H1 (cell line): ENCODE measurements at regions not wholly inside any gene's neighbourhood (a gene's known extent, or its start where the extent isn't known, plus 50 kb on each side); places are given as distances from the start of the nearest gene placed in this dataset.

Experiments used
- CTCF ChIA-PET: fragments of 300-600 bp; sonication (Branson Sonifier 250); formaldehyde crosslinking; loops from one replicate; lab custom pipeline; 2021; ENCODE audit not compliant: partially characterized antibody; lab: Charles Lee
- POLR2A ChIA-PET: fragments of 300-600 bp; sonication (Branson Sonifier 250); formaldehyde crosslinking; loops from one replicate; lab custom pipeline; 2021; ENCODE audit warnings: inconsistent platforms; ENCODE audit not compliant: partially characterized antibody; lab: Charles Lee
- DNase-seq, 2 experiments: peaks; one replicate each; pipeline versions ENCODE4 v3.0.0 to v3.0.0-alpha.2; 2010 to 2022; ENCODE audit warnings: low spot score in 2 of 2, low read depth in 1 of 2, mixed read lengths in 1 of 2
- FAIRE-seq: peaks from 2 replicates; lab custom pipeline; 2011; peaks lifted over from hg19 to GRCh38; lab: Jason Lieb, UNC
- H2AFZ ChIP-seq: 2 replicates; pipeline ENCODE4 v1.8.1; 2012; ENCODE audit warnings: low read length, inconsistent platforms
- H2AK5ac ChIP-seq: 2 replicates; pipeline ENCODE4 v1.6.1; 2013; ENCODE audit warnings: low read depth, low read length
- H2BK120ac ChIP-seq: replicated peaks from 2 replicates; pipeline ENCODE3; 2013; ENCODE audit warnings: low read depth, low read length, inconsistent platforms
- H2BK12ac ChIP-seq: 2 replicates; pipeline ENCODE4 v1.6.1; 2013; ENCODE audit warnings: low read depth, low read length
- H2BK15ac ChIP-seq: 2 replicates; pipeline ENCODE4 v1.6.1; 2013; ENCODE audit warnings: low read length
- H2BK20ac ChIP-seq: 2 replicates; pipeline ENCODE4 v1.6.1; 2013; ENCODE audit warnings: low read length
- H2BK5ac ChIP-seq: 2 replicates; pipeline ENCODE4 v1.6.1; 2013; ENCODE audit warnings: low read depth, low read length
- H3K14ac ChIP-seq: 2 replicates; pipeline ENCODE4 v1.6.1; 2013; ENCODE audit warnings: inconsistent platforms; ENCODE audit not compliant: insufficient read length
- H3K18ac ChIP-seq: 2 replicates; pipeline ENCODE4 v1.6.1; 2013; ENCODE audit warnings: low read length; ENCODE audit errors: extremely low read depth
- H3K23ac ChIP-seq: 2 replicates; pipeline ENCODE4 v1.6.1; 2013; ENCODE audit warnings: inconsistent platforms; ENCODE audit not compliant: insufficient read length
- H3K23me2 ChIP-seq: 2 replicates; pipeline ENCODE4 v1.6.1; 2013; ENCODE audit warnings: low read depth, low read length
- H3K27ac ChIP-seq: 2 replicates; pipeline ENCODE4 v1.6.1; 2011; ENCODE audit warnings: low read depth, low read length, inconsistent platforms
- H3K27me3 ChIP-seq, 4 experiments: replicated peaks in 1 of 4; 1 replicate in 1 of 4; 2 replicates in 3 of 4; pipeline versions ENCODE4 v1.6.1 to v1.8.1; 2011 to 2013; ENCODE audit warnings: low read length in 3 of 4, mild to moderate bottlenecking in 3 of 4, inconsistent platforms in 2 of 4, mixed read lengths in 2 of 4, moderate library complexity in 1 of 4; ENCODE audit not compliant: control insufficient read depth in 3 of 4, insufficient read depth in 3 of 4; ENCODE audit errors: extremely low read depth in 1 of 4
- H3K36me3 ChIP-seq, 4 experiments: 2 replicates each; pipeline versions ENCODE4 v1.6.1 to v1.8.1; 2011 to 2013; ENCODE audit warnings: mild to moderate bottlenecking in 4 of 4, low read length in 3 of 4, moderate library complexity in 2 of 4, control low read depth in 1 of 4, inconsistent platforms in 1 of 4; ENCODE audit not compliant: insufficient read depth in 4 of 4, control insufficient read depth in 2 of 4
- H3K4ac ChIP-seq: replicated peaks from 2 replicates; pipeline ENCODE3; 2013; ENCODE audit warnings: low read length, low read depth, mixed read lengths, inconsistent platforms; ENCODE audit not compliant: insufficient read length
- H3K4me1 ChIP-seq, 4 experiments: replicated peaks in 1 of 4; 1 replicate in 1 of 4; 2 replicates in 3 of 4; pipeline versions ENCODE4 v1.6.1 to v1.8.1; 2011 to 2013; ENCODE audit warnings: low read length in 3 of 4, inconsistent platforms in 2 of 4, mixed read lengths in 1 of 4; ENCODE audit not compliant: insufficient read depth in 4 of 4, control insufficient read depth in 3 of 4
- H3K4me2 ChIP-seq, 2 experiments: 2 replicates each; pipeline versions ENCODE4 v1.6.1 to v1.8.1; 2011 to 2013; ENCODE audit warnings: low read depth in 2 of 2, low read length in 2 of 2, control low read depth in 1 of 2, inconsistent platforms in 1 of 2, mild to moderate bottlenecking in 1 of 2; ENCODE audit not compliant: insufficient read depth in 1 of 2
- H3K4me3 ChIP-seq, 4 experiments: fragments of 200-600, 300-600 bp in 1 of 4; sonication (generic), shearing (Covaris generic), sonication (Bioruptor Twin) in 1 of 4; 2 replicates each; pipeline versions ENCODE4 v1.5.1 to v1.8.1; 2011 to 2016; ENCODE audit warnings: low read length in 4 of 4, low read depth in 3 of 4, control low read depth in 2 of 4, inconsistent platforms in 2 of 4, mild to moderate bottlenecking in 2 of 4, mixed read lengths in 1 of 4, moderate library complexity in 1 of 4; ENCODE audit not compliant: insufficient read depth in 2 of 4; ENCODE audit errors: extremely low read depth in 1 of 4
- H3K56ac ChIP-seq: replicated peaks from 2 replicates; pipeline ENCODE3; 2013; ENCODE audit warnings: low read depth, mild to moderate bottlenecking, mixed read lengths, low read length, inconsistent platforms; ENCODE audit not compliant: insufficient read length
- H3K79me1 ChIP-seq: 2 replicates; pipeline ENCODE4 v1.6.1; 2013; ENCODE audit warnings: low read depth, low read length, control low read depth
- H3K79me2 ChIP-seq, 2 experiments: 2 replicates each; pipeline versions ENCODE4 v1.6.1 to v1.8.1; 2012 to 2013; ENCODE audit warnings: low read length in 2 of 2, mild to moderate bottlenecking in 2 of 2, inconsistent platforms in 1 of 2; ENCODE audit not compliant: insufficient read depth in 2 of 2, control insufficient read depth in 1 of 2
- H3K9ac ChIP-seq, 4 experiments: replicated peaks in 1 of 4; 1 replicate in 1 of 4; 2 replicates in 3 of 4; pipeline versions ENCODE4 v1.6.1 to v1.8.1; 2011 to 2013; ENCODE audit warnings: low read depth in 3 of 4, low read length in 3 of 4, control low read depth in 2 of 4, mild to moderate bottlenecking in 2 of 4, moderate library complexity in 2 of 4, inconsistent platforms in 1 of 4; ENCODE audit errors: extremely low read depth in 1 of 4
- H3K9me3 ChIP-seq, 2 experiments: 2 replicates each; pipeline versions ENCODE4 v1.6.1 to v1.8.1; 2012 to 2013; ENCODE audit warnings: mild to moderate bottlenecking in 2 of 2, moderate library complexity in 2 of 2, control low read depth in 1 of 2, inconsistent platforms in 1 of 2, low read depth in 1 of 2, low read length in 1 of 2, mixed read lengths in 1 of 2; ENCODE audit not compliant: insufficient read depth in 2 of 2
- H4K20me1 ChIP-seq, 2 experiments: replicated peaks in 1 of 2; 2 replicates each; pipeline versions ENCODE3 to v1.8.1; 2011 to 2013; ENCODE audit warnings: inconsistent platforms in 2 of 2, low read length in 2 of 2, mild to moderate bottlenecking in 1 of 2; ENCODE audit not compliant: insufficient read depth in 2 of 2, control insufficient read depth in 1 of 2
- H4K5ac ChIP-seq: 2 replicates; pipeline ENCODE4 v1.6.1; 2013; ENCODE audit warnings: low read length, low read depth, mixed read lengths, inconsistent platforms; ENCODE audit not compliant: insufficient read length
- H4K8ac ChIP-seq: 2 replicates; pipeline ENCODE4 v1.8.0; 2013; ENCODE audit warnings: mild to moderate bottlenecking, moderate library complexity, low read length, inconsistent platforms; ENCODE audit not compliant: insufficient read depth; ENCODE audit errors: extremely low read depth
- H4K91ac ChIP-seq: replicated peaks from 2 replicates; pipeline ENCODE3; 2013; ENCODE audit warnings: low read length, mixed read lengths, inconsistent platforms; ENCODE audit not compliant: insufficient read length
- BACH1 ChIP-seq: IDR thresholded peaks from 2 replicates; pipeline ENCODE4 v1.6.1; 2012; ENCODE audit warnings: low read length, improper control_type of control experiment
- CBX8 ChIP-seq: fragments of 300-800, 300-1000 bp; sonication (generic); IDR thresholded peaks from 2 replicates; pipeline ENCODE4 v1.7.1; 2016; ENCODE audit warnings: low read depth, low read length, borderline replicate concordance
- CREB1 ChIP-seq: IDR thresholded peaks from 2 replicates; pipeline ENCODE4 v1.6.1; 2012; ENCODE audit warnings: inconsistent platforms
- E2F6 ChIP-seq: IDR thresholded peaks from 2 replicates; pipeline ENCODE4 v1.6.1; 2012; ENCODE audit warnings: inconsistent platforms
- EZH2 ChIP-seq: fragments of 200-600 bp; sonication (generic); IDR thresholded peaks from 2 replicates; pipeline ENCODE4 v1.7.1; 2012; ENCODE audit warnings: low read depth, mild to moderate bottlenecking, moderate library complexity, low read length, inconsistent platforms; ENCODE audit not compliant: severe bottlenecking
- HDAC6 ChIP-seq: IDR thresholded peaks from one replicate; pipeline ENCODE4 v1.7.1; 2012; ENCODE audit warnings: low read depth, mild to moderate bottlenecking, inconsistent platforms, low read length, moderate library complexity
- MAFK ChIP-seq: IDR thresholded peaks from 2 replicates; pipeline ENCODE4 v1.6.1; 2012; ENCODE audit warnings: low read depth, mild to moderate bottlenecking, improper control_type of control experiment, low read length
- NANOG ChIP-seq: IDR thresholded peaks from 2 replicates; pipeline ENCODE4 v1.6.1; 2011; ENCODE audit warnings: low read length, low read depth, mild to moderate bottlenecking, inconsistent platforms; ENCODE audit not compliant: insufficient read depth, poor library complexity, severe bottlenecking
- RFX5 ChIP-seq: IDR thresholded peaks from 2 replicates; pipeline ENCODE4 v1.6.1; 2011; ENCODE audit warnings: low read depth, low read length, improper control_type of control experiment, borderline replicate concordance
- TEAD4 ChIP-seq: IDR thresholded peaks from 2 replicates; pipeline ENCODE4 v1.6.1; 2012; ENCODE audit warnings: low read depth, low read length, inconsistent platforms, mixed read lengths
- WGBS, 2 experiments: shearing (Covaris generic) in 1 of 2; methylation state at CpG; one replicate each; pipeline versions ENCODE4 v1.1.6 to v1.1.7; 2013 to 2015; ENCODE audit warnings: low lambda C conversion rate in 2 of 2, mixed read lengths in 2 of 2, inconsistent platforms in 1 of 2, low coverage in 1 of 2, missing lambda C conversion rate in 1 of 2; ENCODE audit not compliant: insufficient replicate concordance in 2 of 2, insufficient coverage in 1 of 2, insufficient read length in 1 of 2; ENCODE audit errors: extremely low coverage in 1 of 2, missing lambda C conversion rate in 1 of 2; 5-methylcytosine and 5-hydroxymethylcytosine counted together
- TF ChIP-seq, protein P1 (sequence below): IDR thresholded peaks from 2 replicates; pipeline ENCODE4 v1.6.1; 2012; ENCODE audit warnings: inconsistent platforms
- TF ChIP-seq, protein P2 (sequence below), 3 experiments: IDR thresholded peaks; 1 replicate in 2 of 3; 2 replicates in 1 of 3; pipeline versions ENCODE4 v1.5.1 to v1.6.1; 2011; ENCODE audit warnings: low read length in 3 of 3, mild to moderate bottlenecking in 3 of 3, inconsistent platforms in 2 of 3, low read depth in 1 of 3, moderate library complexity in 1 of 3; ENCODE audit not compliant: insufficient read depth in 1 of 3; ENCODE audit errors: control extremely low read depth in 1 of 3

- H2BK120ac ChIP-seq = no peak overlapping the region
- H4K20me1 ChIP-seq = no peaks in the 10 kb centered on the region
- no peak for DNase-seq
- H4K91ac ChIP-seq = no peak overlapping the region
- no peak overlapping the region for H3K14ac ChIP-seq
- no peaks in the 10 kb centered on the region for H3K9me3 ChIP-seq
- 91% methylated on average over 3 of the region's 3 CpGs; no CpG with 5 or more reads in 1 of the 2 experiments for WGBS, 2 experiments
- no peak overlapping the region for H3K9ac ChIP-seq
- H3K23ac ChIP-seq = no peak overlapping the region
- H4K8ac ChIP-seq = no peak overlapping the region
- no peaks in the 10 kb centered on the region for H3K79me2 ChIP-seq
- no peak for FAIRE-seq
- no peak overlapping the region for H3K56ac ChIP-seq
- H3K4me3 ChIP-seq = no peak overlapping the region
- H3K4ac ChIP-seq = no peak overlapping the region
- no peaks in the 10 kb centered on the region for H3K4me1 ChIP-seq
- no peak overlapping the region for H4K5ac ChIP-seq
- H2AFZ ChIP-seq = no peak overlapping the region
- no peak overlapping the region for H2BK5ac ChIP-seq
- H3K27me3 ChIP-seq = no peaks in the 10 kb centered on the region
- no peak overlapping the region for H2AK5ac ChIP-seq
- CTCF ChIA-PET = no interaction called here
- H3K79me1 ChIP-seq = no peaks in the 10 kb centered on the region
- no peak overlapping the region for H2BK15ac ChIP-seq
- H2BK20ac ChIP-seq = no peak overlapping the region
- H2BK12ac ChIP-seq = no peak overlapping the region
- H3K36me3 ChIP-seq = no peaks in the 10 kb centered on the region
- POLR2A ChIA-PET = no interaction called here
- H3K27ac ChIP-seq = no peak overlapping the region
- H3K18ac ChIP-seq = no peak overlapping the region
- H3K23me2 ChIP-seq = no peaks in the 10 kb centered on the region; the same call in 1 of the 2 replicates
- H3K4me2 ChIP-seq = no peak overlapping the region
- TF ChIP-seq, protein P1, sequence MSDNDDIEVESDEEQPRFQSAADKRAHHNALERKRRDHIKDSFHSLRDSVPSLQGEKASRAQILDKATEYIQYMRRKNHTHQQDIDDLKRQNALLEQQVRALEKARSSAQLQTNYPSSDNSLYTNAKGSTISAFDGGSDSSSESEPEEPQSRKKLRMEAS = no peak
- no peak for TF ChIP-seq E2F6
- TF ChIP-seq CREB1 = no peak
- TF ChIP-seq MAFK = no peak
- TF ChIP-seq, protein P2, sequence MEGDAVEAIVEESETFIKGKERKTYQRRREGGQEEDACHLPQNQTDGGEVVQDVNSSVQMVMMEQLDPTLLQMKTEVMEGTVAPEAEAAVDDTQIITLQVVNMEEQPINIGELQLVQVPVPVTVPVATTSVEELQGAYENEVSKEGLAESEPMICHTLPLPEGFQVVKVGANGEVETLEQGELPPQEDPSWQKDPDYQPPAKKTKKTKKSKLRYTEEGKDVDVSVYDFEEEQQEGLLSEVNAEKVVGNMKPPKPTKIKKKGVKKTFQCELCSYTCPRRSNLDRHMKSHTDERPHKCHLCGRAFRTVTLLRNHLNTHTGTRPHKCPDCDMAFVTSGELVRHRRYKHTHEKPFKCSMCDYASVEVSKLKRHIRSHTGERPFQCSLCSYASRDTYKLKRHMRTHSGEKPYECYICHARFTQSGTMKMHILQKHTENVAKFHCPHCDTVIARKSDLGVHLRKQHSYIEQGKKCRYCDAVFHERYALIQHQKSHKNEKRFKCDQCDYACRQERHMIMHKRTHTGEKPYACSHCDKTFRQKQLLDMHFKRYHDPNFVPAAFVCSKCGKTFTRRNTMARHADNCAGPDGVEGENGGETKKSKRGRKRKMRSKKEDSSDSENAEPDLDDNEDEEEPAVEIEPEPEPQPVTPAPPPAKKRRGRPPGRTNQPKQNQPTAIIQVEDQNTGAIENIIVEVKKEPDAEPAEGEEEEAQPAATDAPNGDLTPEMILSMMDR (IDR thresholded peaks at IDR 0.05; ENCODE audit: control extremely low read depth in 1 of 3, insufficient read depth in 1 of 3, low read depth in 1 of 3, low read length in 3 of 3) = no peak
- TF ChIP-seq NANOG = no peak
- no peak for TF ChIP-seq TEAD4
- TF ChIP-seq CBX8 = no peak
- TF ChIP-seq BACH1 = no peak
- TF ChIP-seq HDAC6 = no peak
- no peak for TF ChIP-seq RFX5
- TF ChIP-seq EZH2 = no peak
These were observed 55.6 kb upstream of the CCND1 start for GRCh38 chr11:69585385-69585784.
